K562 (cell line): ENCODE measurements at regions not wholly inside any gene's neighbourhood (a gene's known extent, or its start where the extent isn't known, plus 50 kb on each side); places are given as distances from the start of the nearest gene placed in this dataset.

ENCODE experiments used
- ATAC-seq: fragments of 200-7000 bp; cut with Tn5 transposase; 3 replicates; pipeline ENCODE4 v1.9.1; 2020; ENCODE audit warnings: moderate library complexity
- BruUV-seq: library from RNA; stranded (reverse); fragments of 400-500 nt; replicated peaks from 2 replicates; lab custom pipeline; 2021; lab: Mats Ljungman, UMichigan
- CTCF ChIA-PET: fragments of 300-600 bp; formaldehyde crosslinking; extraction: SDS; loops from one replicate; lab custom pipeline; 2021; ENCODE audit warnings: low intra/inter-chr PET ratio; lab: Yijun Ruan, JAX
- POLR2A ChIA-PET: fragments of 300-600, 350-650 bp; sonication (Branson Sonifier 250); formaldehyde crosslinking; extraction: SDS; loops from one replicate; lab custom pipeline; 2021; ENCODE audit warnings: antibody characterized with exemption, inconsistent platforms; lab: Yijun Ruan, JAX
- DNase-seq, 4 experiments: peaks; one replicate each; pipeline versions ENCODE4 v3.0.0 to v3.0.0-alpha.2; 2011 to 2018; ENCODE audit warnings: low spot score in 3 of 4, mixed read lengths in 3 of 4; ENCODE audit errors: extremely low read depth in 1 of 4
- FAIRE-seq: peaks from 2 replicates; lab custom pipeline; 2011; peaks lifted over from hg19 to GRCh38; lab: Jason Lieb, UNC
- H2AFZ ChIP-seq: 2 replicates; pipeline ENCODE4 v1.6.0; 2011; ENCODE audit warnings: low read depth, low read length, control low read depth, inconsistent platforms
- H3K27ac ChIP-seq: fragments of 200-600 bp; 3 replicates; pipeline ENCODE4 v1.8.0; 2011; ENCODE audit warnings: low read depth, mild to moderate bottlenecking, control low read depth, inconsistent platforms, low read length, moderate library complexity, mixed read lengths; ENCODE audit errors: extremely low read depth
- H3K27me3 ChIP-seq, 2 experiments: fragments of 300-600 bp in 1 of 2; 2 replicates in 1 of 2; 3 replicates in 1 of 2; pipeline versions ENCODE4 v1.6.0 to v1.8.0; 2011; ENCODE audit warnings: inconsistent platforms in 2 of 2, low read length in 2 of 2, mild to moderate bottlenecking in 1 of 2, mixed read lengths in 1 of 2, moderate library complexity in 1 of 2; ENCODE audit not compliant: control insufficient read depth in 2 of 2, insufficient read depth in 2 of 2
- H3K36me3 ChIP-seq: fragments of 300-600 bp; 3 replicates; pipeline ENCODE4 v1.8.0; 2011; ENCODE audit warnings: mild to moderate bottlenecking, low read length, inconsistent platforms; ENCODE audit not compliant: control insufficient read depth, insufficient read depth
- H3K4me1 ChIP-seq, 2 experiments: fragments of 200-600 bp in 1 of 2; replicated peaks in 1 of 2; 2 replicates in 1 of 2; 3 replicates in 1 of 2; pipeline versions ENCODE4 v1.5.1 to v1.8.0; 2011; ENCODE audit warnings: inconsistent platforms in 2 of 2, low read length in 2 of 2, mild to moderate bottlenecking in 1 of 2, mixed read lengths in 1 of 2, moderate library complexity in 1 of 2; ENCODE audit not compliant: control insufficient read depth in 2 of 2, insufficient read depth in 2 of 2
- H3K4me2 ChIP-seq: 2 replicates; pipeline ENCODE4 v1.6.1; 2011; ENCODE audit warnings: low read length, control low read depth, inconsistent platforms, mixed read lengths; ENCODE audit not compliant: insufficient read depth
- H3K4me3 ChIP-seq: fragments of 200-600 bp; sonication (generic), shearing (Covaris generic); 2 replicates; pipeline ENCODE4 v1.5.1; 2016; ENCODE audit warnings: control low read depth, inconsistent platforms
- H3K79me2 ChIP-seq: fragments of 200-600 bp; 3 replicates; pipeline ENCODE4 v1.8.0; 2011; ENCODE audit warnings: low read length, inconsistent platforms; ENCODE audit not compliant: control insufficient read depth, insufficient read depth
- H3K9ac ChIP-seq, 2 experiments: 2 replicates each; pipeline versions ENCODE4 v1.6.0 to v1.6.1; 2011; ENCODE audit warnings: low read depth in 2 of 2, low read length in 2 of 2, control low read depth in 1 of 2, inconsistent platforms in 1 of 2, mild to moderate bottlenecking in 1 of 2, mixed read lengths in 1 of 2; ENCODE audit not compliant: insufficient read depth in 1 of 2
- H3K9me1 ChIP-seq: one replicate; pipeline ENCODE4 v1.6.0; 2011; ENCODE audit warnings: inconsistent platforms, mild to moderate bottlenecking, low read length, moderate library complexity; ENCODE audit not compliant: control insufficient read depth, insufficient read depth
- H3K9me3 ChIP-seq: replicated peaks from 2 replicates; pipeline ENCODE4 v1.5.1; 2011; ENCODE audit warnings: low read depth, low read length, inconsistent platforms; ENCODE audit not compliant: control insufficient read depth, insufficient read depth
- H4K20me1 ChIP-seq: replicated peaks from 2 replicates; pipeline ENCODE4 v1.6.1; 2011; ENCODE audit warnings: low read length, inconsistent platforms, mixed read lengths; ENCODE audit not compliant: control insufficient read depth, insufficient read depth
- ATF7 ChIP-seq: fragments of 450-650 bp; IDR thresholded peaks from 2 replicates; pipeline ENCODE4 v1.7.1; 2014; ENCODE audit warnings: mild to moderate bottlenecking, moderate library complexity
- CBX5 ChIP-seq: IDR thresholded peaks from 2 replicates; pipeline ENCODE4 v1.6.1; 2014; ENCODE audit warnings: low read depth, borderline replicate concordance
- CC2D1A ChIP-seq: fragments of 450-650 bp; IDR thresholded peaks from 2 replicates; pipeline ENCODE4 v1.6.1; 2017; ENCODE audit warnings: mild to moderate bottlenecking
- EWSR1 ChIP-seq: fragments of 450-650 bp; IDR thresholded peaks from 2 replicates; pipeline ENCODE4 v1.6.1; 2018; ENCODE audit warnings: borderline replicate concordance, mild to moderate bottlenecking, low read depth, moderate library complexity; ENCODE audit not compliant: partially characterized antibody
- PYGO2 ChIP-seq: fragments of 450-650 bp; IDR thresholded peaks from 2 replicates; pipeline ENCODE4 v1.6.1; 2016; ENCODE audit warnings: mild to moderate bottlenecking, missing genetic modification characterization, moderate library complexity, missing compliant biosample characterization
- TEAD1 ChIP-seq, 2 experiments: fragments of 450-650 bp in 1 of 2; sonication (generic) in 1 of 2; formaldehyde crosslinking; IDR thresholded peaks; 2 replicates each; pipeline versions ENCODE4 v1.4.0 to v1.8.0; 2020 to 2022; ENCODE audit warnings: mild to moderate bottlenecking in 2 of 2, missing genetic modification reagents in 1 of 2
- XRCC4 ChIP-seq: IDR thresholded peaks from one replicate; pipeline ENCODE4 v1.6.1; 2011; ENCODE audit not compliant: insufficient read depth, insufficient read length; ENCODE audit errors: extremely low read depth
- ZC3H11A ChIP-seq: IDR thresholded peaks from 2 replicates; pipeline ENCODE4 v1.6.1; 2012; ENCODE audit warnings: low read depth, low read length, improper control_type of control experiment
- ZNF655 ChIP-seq: fragments of 250-450 bp; sonication (Bioruptor Pico); IDR thresholded peaks from 2 replicates; pipeline ENCODE4 v1.5.0; 2021
- WGBS: fragments of 100-300 bp; shearing (Covaris generic); methylation state at CpG from one replicate; pipeline ENCODE4 v1.1.6; 2016; ENCODE audit warnings: low coverage, mixed read lengths; ENCODE audit not compliant: insufficient coverage; ENCODE audit errors: missing lambda C conversion rate; 5-methylcytosine and 5-hydroxymethylcytosine counted together
- in situ Hi-C: fragments of 300-500 bp; cut with MboI; formaldehyde crosslinking; loops from 4 replicates; pipeline ENCODE4 v1.15.0; 2018; ENCODE audit warnings: inconsistent platforms, mixed read lengths
- intact Hi-C: fragments of 100-400 bp; cut with micrococcal nuclease; formaldehyde crosslinking; loops from 2 replicates; pipeline ENCODE4 v1.14.2; 2022

GRCh38 chr3:168216851-168217250, 121.1 kb upstream of the GOLIM4 start:
- no peak for ATAC-seq
- in situ Hi-C loops = loop anchor here (10.0 kb wide), 1 partner anchor 638 kb away; no protein-coding TSS in a partner anchor
- CTCF ChIA-PET = no interaction called here

More at GRCh38 chr3:168216851-168217250, 121.1 kb upstream of the GOLIM4 start:
- FAIRE-seq = no peak
- 0% methylated on average over 3 of the region's 3 CpGs for WGBS
- Histone ChIP-seq H3K9me3 (no peaks in the 10 kb centered on the region), H3K9me1 (no peaks in the 10 kb centered on the region), H3K27me3 (no peaks in the 10 kb centered on the region; a peak in 1 of 5 replicates), H2AFZ (no peak overlapping the region), H3K9ac (no peak overlapping the region), H3K36me3 (no peaks in the 10 kb centered on the region), H4K20me1 (no peaks in the 10 kb centered on the region), H3K27ac (no peak overlapping the region), H3K4me1 (no peaks in the 10 kb centered on the region), H3K4me2 (no peak overlapping the region), H3K4me3 (no peak overlapping the region), H3K79me2 (no peaks in the 10 kb centered on the region)
- BruUV-seq = no TSS peak
- intact Hi-C loops = loop anchor here (10.0 kb wide), 2 partner anchors 478 to 1528 kb away; no protein-coding TSS in a partner anchor
- no peak for DNase-seq
- POLR2A ChIA-PET = no interaction called here
- TF ChIP-seq CC2D1A = no peak
- no peak for TF ChIP-seq EWSR1
- TF ChIP-seq CBX5 = no peak
- TF ChIP-seq ZC3H11A = no peak
- no peak for TF ChIP-seq PYGO2
- TF ChIP-seq ZNF655 (CRISPR knock-in tag) = no peak
- TF ChIP-seq ATF7 = no peak
- TF ChIP-seq XRCC4 = no peak
- no peak for TF ChIP-seq TEAD1 (CRISPR knock-in tag; IDR thresholded peaks at IDR 0.05)
